B cell (primary cell): ENCODE measurements at regions not wholly inside any gene's neighbourhood (a gene's known extent, or its start where the extent isn't known, plus 50 kb on each side); places are given as distances from the start of the nearest gene placed in this dataset.

Experiments used
- CTCF ChIP-seq: fragments of 200-600 bp; IDR thresholded peaks from one replicate; pipeline ENCODE4 v1.8.0; 2022; ENCODE audit warnings: antibody characterized with exemption, mild to moderate bottlenecking
- EZH2 ChIP-seq: IDR thresholded peaks from 2 replicates; pipeline ENCODE4 v1.6.1; 2012; ENCODE audit warnings: borderline replicate concordance, low read depth, mild to moderate bottlenecking, moderate library complexity, low read length; ENCODE audit not compliant: insufficient read depth, poor library complexity, severe bottlenecking

DNA sequence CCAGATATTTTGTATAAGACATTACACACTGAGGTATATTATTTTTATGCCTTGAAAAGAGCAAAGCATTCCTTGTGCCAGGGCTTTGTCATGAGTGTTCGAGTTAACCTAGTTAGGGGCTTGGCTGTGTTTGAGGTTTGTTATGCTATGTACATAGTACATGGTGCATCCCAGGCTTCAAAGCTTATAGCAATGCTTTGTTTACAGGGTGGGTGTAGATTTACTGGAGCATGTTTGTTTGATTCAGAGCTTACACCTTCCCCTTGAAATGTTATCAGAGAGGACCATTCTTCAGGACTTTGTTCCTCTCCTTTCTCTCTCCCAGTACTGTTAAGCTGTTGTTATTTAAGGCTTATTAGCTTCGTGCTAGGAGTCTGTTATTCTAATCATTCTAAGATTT, 738.7 kb upstream of the LRRTM4 start:
- TF ChIP-seq CTCF = no peak
- TF ChIP-seq EZH2 = no peak
